Progenitor cell of endocrine pancreas (in vitro differentiated cells): ENCODE measurements at regions not wholly inside any gene's neighbourhood (a gene's known extent, or its start where the extent isn't known, plus 50 kb on each side); places are given as distances from the start of the nearest gene placed in this dataset.

Experiments used
- DNase-seq: peaks from one replicate; pipeline ENCODE4 v3.0.0; 2021; ENCODE audit warnings: low spot score; ENCODE audit not compliant: unreplicated experiment
- H3K27ac Mint-ChIP-seq: 2 replicates; pipeline ENCODE4 v1.8.0; 2021; ENCODE audit warnings: mild to moderate bottlenecking, moderate library complexity, mixed read lengths
- H3K27me3 Mint-ChIP-seq: 2 replicates; pipeline ENCODE4 v1.8.0; 2021; ENCODE audit warnings: mixed read lengths
- H3K36me3 Mint-ChIP-seq: 2 replicates; pipeline ENCODE4 v1.8.0; 2022; ENCODE audit warnings: mixed read lengths; ENCODE audit not compliant: insufficient read depth
- H3K4me1 Mint-ChIP-seq: 2 replicates; pipeline ENCODE4 v1.8.0; 2021; ENCODE audit warnings: low read depth, mixed read lengths
- H3K4me3 Mint-ChIP-seq: 2 replicates; pipeline ENCODE4 v1.8.0; 2021; ENCODE audit warnings: low read depth, mild to moderate bottlenecking, moderate library complexity, mixed read lengths
- H3K9me3 Mint-ChIP-seq: 2 replicates; pipeline ENCODE4 v1.8.0; 2021; ENCODE audit warnings: low read depth, mixed read lengths
- TF ChIP-seq, protein P1 (sequence below): fragments of 200-600 bp; sonication (generic); IDR thresholded peaks from one replicate; pipeline ENCODE4 v1.5.0; 2021; ENCODE audit warnings: antibody characterized with exemption, mild to moderate bottlenecking; ENCODE audit not compliant: unreplicated experiment

- TF ChIP-seq, protein P1, sequence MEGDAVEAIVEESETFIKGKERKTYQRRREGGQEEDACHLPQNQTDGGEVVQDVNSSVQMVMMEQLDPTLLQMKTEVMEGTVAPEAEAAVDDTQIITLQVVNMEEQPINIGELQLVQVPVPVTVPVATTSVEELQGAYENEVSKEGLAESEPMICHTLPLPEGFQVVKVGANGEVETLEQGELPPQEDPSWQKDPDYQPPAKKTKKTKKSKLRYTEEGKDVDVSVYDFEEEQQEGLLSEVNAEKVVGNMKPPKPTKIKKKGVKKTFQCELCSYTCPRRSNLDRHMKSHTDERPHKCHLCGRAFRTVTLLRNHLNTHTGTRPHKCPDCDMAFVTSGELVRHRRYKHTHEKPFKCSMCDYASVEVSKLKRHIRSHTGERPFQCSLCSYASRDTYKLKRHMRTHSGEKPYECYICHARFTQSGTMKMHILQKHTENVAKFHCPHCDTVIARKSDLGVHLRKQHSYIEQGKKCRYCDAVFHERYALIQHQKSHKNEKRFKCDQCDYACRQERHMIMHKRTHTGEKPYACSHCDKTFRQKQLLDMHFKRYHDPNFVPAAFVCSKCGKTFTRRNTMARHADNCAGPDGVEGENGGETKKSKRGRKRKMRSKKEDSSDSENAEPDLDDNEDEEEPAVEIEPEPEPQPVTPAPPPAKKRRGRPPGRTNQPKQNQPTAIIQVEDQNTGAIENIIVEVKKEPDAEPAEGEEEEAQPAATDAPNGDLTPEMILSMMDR = no peak
- DNase-seq = no peak
- Mint-ChIP-seq H3K4me1 (no peaks in the 10 kb centered on the region), H3K27me3 (peaks cover 19% of the 10 kb centered on the region), H3K9me3 (no peaks in the 10 kb centered on the region), H3K36me3 (no peaks in the 10 kb centered on the region), H3K27ac (no peak overlapping the region), H3K4me3 (no peak overlapping the region)
Measured at GRCh38 chr3:72242326-72242725, 457.4 kb upstream of the PROK2 start.

DNA sequence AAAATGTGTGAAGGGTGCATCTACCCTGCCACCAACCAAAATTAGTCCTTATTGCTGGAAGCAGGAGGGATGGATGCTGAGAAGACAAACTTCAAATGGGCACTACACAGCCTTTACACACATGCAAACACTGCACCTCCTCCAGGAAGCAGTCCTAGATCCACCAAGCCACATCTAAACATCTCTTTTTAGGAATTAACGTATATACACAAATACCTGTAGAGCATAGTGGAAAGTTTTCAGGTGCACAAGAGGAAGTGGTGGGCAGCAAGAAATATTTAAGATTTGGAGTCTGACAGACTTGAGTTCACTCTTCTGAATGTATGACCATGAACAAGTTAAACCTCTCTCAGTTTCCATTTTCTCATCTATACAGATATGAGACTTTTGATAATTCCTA is 456.6 kb upstream of the PROK2 start:
- Mint-ChIP-seq H3K27me3 (peaks cover 22% of the 10 kb centered on the region), H3K36me3 (no peaks in the 10 kb centered on the region), H3K9me3 (no peaks in the 10 kb centered on the region), H3K4me1 (no peaks in the 10 kb centered on the region), H3K27ac (no peak overlapping the region), H3K4me3 (no peak overlapping the region)
- DNase-seq = no peak
- TF ChIP-seq, protein P1 = no peak

GRCh38 chr3:72240531-72240930 is 455.6 kb upstream of the PROK2 start:
- Mint-ChIP-seq H3K4me3 (no peak overlapping the region), H3K27me3 (peaks cover 22% of the 10 kb centered on the region), H3K36me3 (no peaks in the 10 kb centered on the region), H3K4me1 (no peaks in the 10 kb centered on the region), H3K27ac (no peak overlapping the region), H3K9me3 (no peaks in the 10 kb centered on the region)
- TF ChIP-seq, protein P1 = no peak
- DNase-seq = no peak

GRCh38 chr3:72238801-72239200 is 453.9 kb upstream of the PROK2 start:
- H3K36me3 Mint-ChIP-seq = no peaks in the 10 kb centered on the region
- H3K9me3 Mint-ChIP-seq = no peaks in the 10 kb centered on the region
- no peak for DNase-seq
- H3K4me1 Mint-ChIP-seq = no peaks in the 10 kb centered on the region
- H3K27ac Mint-ChIP-seq = no peak overlapping the region
- H3K27me3 Mint-ChIP-seq = peaks cover 24% of the 10 kb centered on the region
- TF ChIP-seq, protein P1 = no peak
- no peak overlapping the region for H3K4me3 Mint-ChIP-seq

DNA sequence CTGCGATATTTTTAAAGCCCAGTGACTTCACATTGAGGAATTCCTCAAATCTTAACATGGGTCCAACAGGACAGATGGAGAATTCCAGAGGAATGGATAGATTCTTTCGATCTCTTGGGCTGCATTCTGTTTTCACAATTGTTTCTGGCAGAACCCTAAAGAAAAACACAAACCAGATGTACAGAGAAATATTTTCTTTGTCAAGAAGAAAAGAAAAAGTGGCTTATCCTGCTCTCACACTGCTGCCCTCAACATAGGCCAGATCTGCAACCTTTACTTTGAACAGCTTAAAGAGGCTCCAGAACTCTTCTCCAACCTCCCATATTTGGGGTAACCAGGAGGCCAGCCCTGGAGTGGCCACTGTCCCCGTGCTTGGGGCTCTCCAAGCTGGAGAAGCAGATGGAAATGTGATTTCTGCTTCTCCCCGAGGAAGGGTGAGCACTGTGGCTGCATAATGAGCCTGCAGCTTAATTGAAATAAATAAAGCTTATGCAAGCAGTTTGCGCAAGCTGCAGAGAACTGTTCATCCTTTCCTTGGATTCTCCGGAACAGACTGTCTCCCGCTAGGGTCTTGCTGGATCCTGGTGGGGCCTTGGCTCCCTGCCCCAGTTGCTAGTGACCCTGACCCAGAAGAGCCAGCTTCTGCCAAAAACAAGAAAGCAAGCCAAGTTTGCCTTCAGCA is 453.2 kb upstream of the PROK2 start:
- Mint-ChIP-seq H3K9me3 (no peaks in the 10 kb centered on the region), H3K27ac (no peak overlapping the region), H3K36me3 (no peaks in the 10 kb centered on the region), H3K27me3 (peaks cover 24% of the 10 kb centered on the region), H3K4me1 (no peaks in the 10 kb centered on the region), H3K4me3 (no peak overlapping the region)
- no peak for DNase-seq
- TF ChIP-seq, protein P1 = no peak
